SK-N-SH treated with all-trans-retinoic acid at 6 μM for 48 hours (cell line): ENCODE measurements at regions not wholly inside any gene's neighbourhood (a gene's known extent, or its start where the extent isn't known, plus 50 kb on each side); places are given as distances from the start of the nearest gene placed in this dataset.

Source experiments
- ARNTL ChIP-seq: fragments of 450-650 bp; formaldehyde crosslinking; IDR thresholded peaks from 2 replicates; pipeline ENCODE4 v1.5.0; 2020; ENCODE audit warnings: low read depth, mild to moderate bottlenecking, moderate library complexity, borderline replicate concordance
- GLIS3 ChIP-seq: fragments of 250-450 bp; sonication (Bioruptor Pico); IDR thresholded peaks from 2 replicates; pipeline ENCODE4 v1.5.0; 2020; ENCODE audit warnings: mild to moderate bottlenecking, moderate library complexity
- RARB ChIP-seq: fragments of 250-450 bp; sonication (Bioruptor Pico); IDR thresholded peaks from 2 replicates; pipeline ENCODE4 v1.8.0; 2021; ENCODE audit warnings: mild to moderate bottlenecking, moderate library complexity
- TSHZ2 ChIP-seq: fragments of 250-450 bp; sonication (Bioruptor Pico); IDR thresholded peaks from 2 replicates; pipeline ENCODE4 v1.5.0; 2020; ENCODE audit warnings: mild to moderate bottlenecking, moderate library complexity
- ZFP30 ChIP-seq: fragments of 450-650 bp; formaldehyde crosslinking; IDR thresholded peaks from 2 replicates; pipeline ENCODE4 v1.5.0; 2022; ENCODE audit warnings: mild to moderate bottlenecking, moderate library complexity

DNA sequence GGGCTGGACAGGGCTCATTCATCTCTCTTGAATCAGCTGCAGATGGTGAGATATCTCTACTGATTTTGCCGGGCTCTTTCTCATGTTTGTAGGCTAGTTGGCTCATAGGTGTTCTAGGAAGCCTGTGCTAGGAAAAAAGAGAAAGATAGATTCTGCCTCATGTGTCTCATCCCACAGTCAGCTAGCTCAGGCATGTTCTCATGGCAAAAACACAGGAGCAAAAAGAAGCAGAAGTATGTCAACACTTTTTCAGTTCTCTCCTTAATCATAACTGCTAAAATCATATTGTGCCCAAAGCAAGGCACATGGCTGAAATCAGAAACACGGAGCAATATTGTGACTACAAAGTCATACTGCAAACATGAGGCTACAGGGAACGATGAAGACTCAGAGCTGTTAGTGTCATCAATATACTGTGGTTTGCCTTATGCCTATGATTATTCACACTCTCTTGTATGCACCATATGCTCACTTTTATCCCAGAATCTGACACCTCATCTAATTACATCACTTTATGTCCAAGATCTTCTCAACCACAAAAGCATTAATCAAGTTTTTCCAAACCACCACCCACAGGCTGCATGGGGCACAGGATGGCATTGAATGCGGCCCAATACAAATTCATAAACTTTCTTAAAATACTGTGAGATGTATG is 571.9 kb upstream of the CNTNAP5 start:
- TF ChIP-seq GLIS3 (CRISPR knock-in tag), result no peak
- TF ChIP-seq RARB, result no peak
- no peak for TF ChIP-seq TSHZ2
- TF ChIP-seq ZFP30 (CRISPR knock-in tag), result no peak
- TF ChIP-seq ARNTL, result no peak
